GM13976 (cell line): ENCODE measurements at regions not wholly inside any gene's neighbourhood (a gene's known extent, or its start where the extent isn't known, plus 50 kb on each side); places are given as distances from the start of the nearest gene placed in this dataset.
"Not testable (repeated sequence)": the region's sequence is repeated elsewhere in the genome, so short reads cannot be mapped to it uniquely, and the experiment has no call there.

Experiments used
- DNase-seq: peaks from one replicate; pipeline ENCODE4 v3.0.0; 2012; ENCODE audit warnings: low spot score
- CTCF ChIP-seq: IDR thresholded peaks from 2 replicates; pipeline ENCODE4 v1.5.1; 2012; ENCODE audit warnings: borderline replicate concordance, mild to moderate bottlenecking; ENCODE audit not compliant: insufficient read depth; ENCODE audit errors: extremely low read depth, missing control alignments, control extremely low read depth
- in situ Hi-C: fragments of 300-500 bp; cut with MboI; formaldehyde crosslinking; loops from one replicate; pipeline ENCODE4 v1.12.0; 2022; ENCODE audit warnings: low sequenced_read_pairs, mixed read lengths, inconsistent platforms; ENCODE audit not compliant: unreplicated experiment

GRCh38 chr13:62779161-62779560 lies 1363.5 kb upstream of the PCDH20 start:
- in situ Hi-C loops, result no loop called here
- TF ChIP-seq CTCF, result no peak

GRCh38 chr13:62767473-62767872 lies 1351.8 kb upstream of the PCDH20 start:
- in situ Hi-C loops, result no loop called here
- TF ChIP-seq CTCF, result no peak
- no peak for DNase-seq

More at GRCh38 chr13:62779161-62779560, 1363.5 kb upstream of the PCDH20 start:
- DNase-seq, result no peak

- no peak for TF ChIP-seq CTCF
- no peak for DNase-seq
- in situ Hi-C loops, result no loop called here
Measured at GRCh38 chr13:62760724-62761123, 1345.1 kb upstream of the PCDH20 start.

- in situ Hi-C loops, result no loop called here
- no peak for TF ChIP-seq CTCF
- no peak for DNase-seq
Measured at GRCh38 chr13:62747629-62748028, 1332.0 kb upstream of the PCDH20 start.

- in situ Hi-C loops, result no loop called here
- DNase-seq, result no peak
- no peak for TF ChIP-seq CTCF
Measured at GRCh38 chr13:62747152-62747551, 1331.5 kb upstream of the PCDH20 start.

GRCh38 chr13:62729746-62730145 lies 1314.1 kb upstream of the PCDH20 start:
- DNase-seq, in situ Hi-C loops: not testable (repeated sequence)

- DNase-seq, result no peak
- in situ Hi-C loops, result no loop called here
- TF ChIP-seq CTCF, result no peak
Measured at GRCh38 chr13:62721893-62722292, 1306.2 kb upstream of the PCDH20 start.

GRCh38 chr13:62711948-62712347 lies 1296.3 kb upstream of the PCDH20 start:
- DNase-seq, in situ Hi-C loops: not testable (repeated sequence)
